ENCODE measurements at regions not wholly inside any gene's neighbourhood (a gene's known extent, or its start where the extent isn't known, plus 50 kb on each side); places are given as distances from the start of the nearest gene placed in this dataset.
"Not testable (repeated sequence)": the region's sequence is repeated elsewhere in the genome, so short reads cannot be mapped to it uniquely, and the experiment has no call there.

GRCh38 chr14:46433381-46433780 is 218.2 kb downstream of the RPL10L start:
- TF ChIP-seq CTCF (conservative IDR thresholded peaks at IDR 0.05): no peak
- no peak overlapping the region for H3K27ac ChIP-seq

- no peak for TF ChIP-seq CTCF (conservative IDR thresholded peaks at IDR 0.05)
- no peak overlapping the region for H3K27ac ChIP-seq
These were observed 219.1 kb downstream of the RPL10L start for GRCh38 chr14:46432516-46432915.

GRCh38 chr14:46417066-46417465 is 234.5 kb downstream of the RPL10L start:
- H3K27ac ChIP-seq: no peak overlapping the region
- no peak for TF ChIP-seq CTCF (conservative IDR thresholded peaks at IDR 0.05)

GRCh38 chr14:46404865-46405811 is 246.4 kb downstream of the RPL10L start:
- TF ChIP-seq CTCF (conservative IDR thresholded peaks at IDR 0.05): no peak
- H3K27ac ChIP-seq: no peak overlapping the region

- H3K27ac ChIP-seq: not testable (repeated sequence)
These were observed 249.4 kb downstream of the RPL10L start for GRCh38 chr14:46402001-46402690.

- H3K27ac ChIP-seq: no peak overlapping the region
These were observed 250.5 kb downstream of the RPL10L start for GRCh38 chr14:46401066-46401465.

GRCh38 chr14:46399049-46399448 is 252.5 kb downstream of the RPL10L start:
- no peak for TF ChIP-seq CTCF (conservative IDR thresholded peaks at IDR 0.05)
- no peak overlapping the region for H3K27ac ChIP-seq

More at GRCh38 chr14:46401066-46401465, 250.5 kb downstream of the RPL10L start:
- no peak for TF ChIP-seq CTCF (conservative IDR thresholded peaks at IDR 0.05)

Measured in VCaP (cell line).